Keratinocyte (primary cell): ENCODE measurements at regions not wholly inside any gene's neighbourhood (a gene's known extent, or its start where the extent isn't known, plus 50 kb on each side); places are given as distances from the start of the nearest gene placed in this dataset.

Experiments
- DNase-seq: peaks from one replicate; pipeline ENCODE4 v3.0.0-alpha.2; 2011; ENCODE audit warnings: low read depth, missing footprints, low spot score
- FAIRE-seq: peaks from 2 replicates; lab custom pipeline; 2011; peaks lifted over from hg19 to GRCh38; lab: Jason Lieb, UNC
- H2AFZ ChIP-seq: 2 replicates; pipeline ENCODE4 v1.6.0; 2012; ENCODE audit warnings: low read length, control low read depth, inconsistent platforms; ENCODE audit not compliant: control insufficient read depth
- H3K27ac ChIP-seq: 2 replicates; pipeline ENCODE4 v1.5.1; 2011; ENCODE audit warnings: low read length; ENCODE audit not compliant: control insufficient read depth, insufficient read depth
- H3K27me3 ChIP-seq: 3 replicates; pipeline ENCODE4 v1.6.0; 2011; ENCODE audit warnings: low read length; ENCODE audit not compliant: control insufficient read depth, insufficient read depth; ENCODE audit errors: extremely low read depth
- H3K36me3 ChIP-seq, 2 experiments: 2 replicates in 1 of 2; 3 replicates in 1 of 2; pipeline ENCODE4 v1.5.1; 2011; ENCODE audit warnings: low read length in 2 of 2, mild to moderate bottlenecking in 1 of 2; ENCODE audit not compliant: control insufficient read depth in 2 of 2, insufficient read depth in 2 of 2; ENCODE audit errors: extremely low read depth in 1 of 2
- H3K4me1 ChIP-seq: 3 replicates; pipeline ENCODE4 v1.5.1; 2011; ENCODE audit warnings: low read length; ENCODE audit not compliant: control insufficient read depth, insufficient read depth; ENCODE audit errors: extremely low read depth
- H3K4me2 ChIP-seq: 3 replicates; pipeline ENCODE4 v1.6.0; 2011; ENCODE audit warnings: low read depth, low read length; ENCODE audit not compliant: control insufficient read depth, insufficient read depth; ENCODE audit errors: extremely low read depth
- H3K4me3 ChIP-seq, 3 experiments: fragments of 200-600 bp in 1 of 3; sonication (generic) in 1 of 3; 2 replicates in 2 of 3; 3 replicates in 1 of 3; pipeline ENCODE4 v1.5.1; 2011 to 2016; ENCODE audit warnings: low read length in 3 of 3, mild to moderate bottlenecking in 3 of 3, control low read depth in 2 of 3, inconsistent platforms in 1 of 3, low read depth in 1 of 3, mixed read lengths in 1 of 3, mixed run types in 1 of 3, moderate library complexity in 1 of 3; ENCODE audit not compliant: control insufficient read depth in 2 of 3, insufficient read depth in 2 of 3; ENCODE audit errors: extremely low read depth in 1 of 3
- H3K79me2 ChIP-seq: 2 replicates; pipeline ENCODE4 v1.6.0; 2012; ENCODE audit warnings: low read length; ENCODE audit not compliant: control insufficient read depth, insufficient read depth
- H3K9ac ChIP-seq: 3 replicates; pipeline ENCODE4 v1.6.0; 2011; ENCODE audit warnings: low read length; ENCODE audit not compliant: control insufficient read depth, insufficient read depth; ENCODE audit errors: extremely low read depth
- H3K9me1 ChIP-seq: 3 replicates; pipeline ENCODE4 v1.6.0; 2011; ENCODE audit warnings: low read length; ENCODE audit not compliant: control insufficient read depth, insufficient read depth; ENCODE audit errors: extremely low read depth
- H3K9me3 ChIP-seq: 2 replicates; pipeline ENCODE4 v1.5.1; 2012; ENCODE audit warnings: low read depth, low read length; ENCODE audit not compliant: control insufficient read depth
- H4K20me1 ChIP-seq: 3 replicates; pipeline ENCODE4 v1.6.0; 2011; ENCODE audit warnings: low read length; ENCODE audit not compliant: control insufficient read depth, insufficient read depth; ENCODE audit errors: extremely low read depth
- CTCF ChIP-seq, 3 experiments: IDR thresholded peaks in 1 of 3; conservative IDR thresholded peaks in 1 of 3; optimal IDR thresholded peaks in 1 of 3; 2 replicates in 2 of 3; 3 replicates in 1 of 3; pipeline versions ENCODE3 to v1.5.1; 2011; ENCODE audit warnings: low read length in 3 of 3, mild to moderate bottlenecking in 3 of 3, moderate library complexity in 2 of 3, control low read depth in 1 of 3, inconsistent platforms in 1 of 3; ENCODE audit not compliant: insufficient read depth in 2 of 3; ENCODE audit errors: extremely low read depth in 1 of 3
- EZH2 ChIP-seq: IDR thresholded peaks from one replicate; pipeline ENCODE4 v1.6.1; 2012; ENCODE audit warnings: inconsistent platforms, mild to moderate bottlenecking, low read length, moderate library complexity
- dilution Hi-C: fragments of 300-500 bp; cut with MboI; formaldehyde crosslinking; loops from one replicate; pipeline ENCODE4 v1.7.0; 2020; ENCODE audit warnings: low sequenced_read_pairs; ENCODE audit not compliant: extremely low pct_ligation_motif_present

DNA sequence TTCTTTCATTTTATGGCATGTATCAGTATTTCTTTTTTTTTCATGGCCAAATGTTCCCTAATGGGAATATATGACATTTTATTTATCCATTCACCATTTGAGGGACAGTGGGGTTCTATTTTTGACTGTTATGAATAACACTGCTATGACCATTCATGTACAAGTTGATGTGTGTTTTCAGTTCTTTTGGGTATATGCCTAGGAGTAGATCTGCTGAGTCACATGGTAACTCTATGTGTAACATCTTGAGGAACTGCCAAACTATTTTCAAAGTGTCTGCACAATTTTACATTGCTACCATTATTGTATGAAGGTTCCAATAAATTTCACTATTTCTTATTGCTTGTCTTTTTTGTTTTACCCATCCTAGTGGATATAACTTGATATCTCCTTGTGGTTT is 223.0 kb downstream of the TANC2 start:
- no peak for DNase-seq
- no peaks in the 10 kb centered on the region for H3K9me3 ChIP-seq
- H3K9me1 ChIP-seq = no peaks in the 10 kb centered on the region
- dilution Hi-C loops = no loop called here
- no peak overlapping the region for H3K4me3 ChIP-seq
- FAIRE-seq = peak; percentile 86
- H3K9ac ChIP-seq = no peak overlapping the region
- H3K79me2 ChIP-seq = peaks cover 4% of the 10 kb centered on the region
- H4K20me1 ChIP-seq = no peaks in the 10 kb centered on the region
- peaks cover 10% of the 10 kb centered on the region for H3K4me1 ChIP-seq
- no peak for TF ChIP-seq CTCF (optimal IDR thresholded peaks at IDR 0.05 in 1 of 3, IDR thresholded peaks at IDR 0.05 in 1 of 3, conservative IDR thresholded peaks at IDR 0.05 in 1 of 3; ENCODE audit: extremely low read depth in 1 of 3, insufficient read depth in 2 of 3, low read length in 3 of 3)
- no peak for TF ChIP-seq EZH2
- peaks cover 1 to 3% of the 10 kb centered on the region in 2 experiments for H3K36me3 ChIP-seq
- no peaks in the 10 kb centered on the region for H3K27me3 ChIP-seq
- H3K4me2 ChIP-seq = no peak overlapping the region
- H3K27ac ChIP-seq = no peak overlapping the region
- H2AFZ ChIP-seq = no peak overlapping the region

DNA sequence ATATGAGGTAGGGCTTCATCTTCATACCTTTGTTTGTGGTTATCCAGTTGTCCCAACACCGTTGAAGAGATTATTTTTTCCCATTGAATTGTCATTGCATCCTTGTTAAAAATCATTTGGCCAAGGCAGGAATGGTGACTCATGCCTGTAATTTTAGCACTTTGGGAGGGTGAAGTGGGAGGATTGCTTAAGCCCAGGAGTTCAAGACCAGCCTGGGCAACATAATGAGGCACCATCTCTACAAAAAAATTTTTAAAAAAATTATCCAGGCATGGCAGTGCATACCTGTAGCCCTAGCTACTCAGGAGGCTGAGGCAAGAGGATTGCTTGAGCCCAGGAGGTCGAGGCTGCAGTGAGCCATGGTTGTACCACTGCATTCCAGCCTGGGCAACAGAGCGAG is 223.9 kb downstream of the TANC2 start:
- no peak overlapping the region for H3K4me3 ChIP-seq
- H3K4me2 ChIP-seq = no peak overlapping the region
- no peaks in the 10 kb centered on the region for H3K9me3 ChIP-seq
- dilution Hi-C loops = no loop called here
- no peak overlapping the region for H2AFZ ChIP-seq
- no peak overlapping the region for H3K27ac ChIP-seq
- H3K9me1 ChIP-seq = no peaks in the 10 kb centered on the region
- no peak for TF ChIP-seq EZH2
- no peak for TF ChIP-seq CTCF (optimal IDR thresholded peaks at IDR 0.05 in 1 of 3, IDR thresholded peaks at IDR 0.05 in 1 of 3, conservative IDR thresholded peaks at IDR 0.05 in 1 of 3; ENCODE audit: extremely low read depth in 1 of 3, insufficient read depth in 2 of 3, low read length in 3 of 3)
- no peak for DNase-seq
- no peaks in the 10 kb centered on the region for H4K20me1 ChIP-seq
- peaks cover 10% of the 10 kb centered on the region for H3K4me1 ChIP-seq
- peaks cover 1 to 6% of the 10 kb centered on the region in 2 experiments for H3K36me3 ChIP-seq
- no peak for FAIRE-seq
- no peaks in the 10 kb centered on the region for H3K27me3 ChIP-seq
- peaks cover 4% of the 10 kb centered on the region for H3K79me2 ChIP-seq
- H3K9ac ChIP-seq = no peak overlapping the region
